GM23248 (cell line): ENCODE measurements at regions not wholly inside any gene's neighbourhood (a gene's known extent, or its start where the extent isn't known, plus 50 kb on each side); places are given as distances from the start of the nearest gene placed in this dataset.

Experiments used
- DNase-seq: peaks from one replicate; pipeline ENCODE4 v3.0.0-alpha.2; 2015
- H2AFZ ChIP-seq: fragments of 200-600 bp; sonication (generic); 2 replicates; pipeline ENCODE4 v1.6.1; 2016; ENCODE audit warnings: antibody characterized with exemption
- H3F3A ChIP-seq: fragments of 200-600 bp; sonication (generic); 2 replicates; pipeline ENCODE4 v1.6.1; 2016; ENCODE audit warnings: mild to moderate bottlenecking, antibody characterized with exemption, mixed run types; ENCODE audit not compliant: insufficient read depth
- H3K27ac ChIP-seq: fragments of 200-600 bp; sonication (generic); 2 replicates; pipeline ENCODE4 v1.5.1; 2016; ENCODE audit warnings: mild to moderate bottlenecking
- H3K27me3 ChIP-seq: fragments of 200-600 bp; sonication (generic); replicated peaks from 2 replicates; pipeline ENCODE4 v1.6.1; 2016; ENCODE audit warnings: mild to moderate bottlenecking; ENCODE audit not compliant: insufficient read depth
- H3K36me3 ChIP-seq: fragments of 200-600 bp; sonication (generic); 2 replicates; pipeline ENCODE4 v1.6.1; 2016; ENCODE audit warnings: low read depth, mild to moderate bottlenecking
- H3K4me1 ChIP-seq: fragments of 200-600 bp; sonication (generic); 2 replicates; pipeline ENCODE4 v1.6.1; 2016; ENCODE audit warnings: mild to moderate bottlenecking; ENCODE audit not compliant: insufficient read depth
- H3K4me2 ChIP-seq: fragments of 200-600 bp; sonication (generic); one replicate; pipeline ENCODE4 v1.6.1; 2016; ENCODE audit warnings: mild to moderate bottlenecking; ENCODE audit not compliant: unreplicated experiment
- H3K4me3 ChIP-seq: fragments of 200-600 bp; sonication (generic); 2 replicates; pipeline ENCODE4 v1.5.1; 2016; ENCODE audit warnings: mild to moderate bottlenecking
- H3K79me2 ChIP-seq: fragments of 200-600 bp; sonication (generic); 2 replicates; pipeline ENCODE4 v1.6.1; 2016; ENCODE audit warnings: mild to moderate bottlenecking; ENCODE audit not compliant: insufficient read depth
- H3K9ac ChIP-seq: fragments of 200-600 bp; sonication (generic); 2 replicates; pipeline ENCODE4 v1.6.1; 2016; ENCODE audit warnings: mild to moderate bottlenecking
- H3K9me2 ChIP-seq: fragments of 200-600 bp; sonication (generic); 2 replicates; pipeline ENCODE4 v1.6.1; 2016; ENCODE audit warnings: mixed run types, mild to moderate bottlenecking, moderate library complexity; ENCODE audit not compliant: insufficient read depth
- H3K9me3 ChIP-seq: fragments of 200-600 bp; sonication (generic); one replicate; pipeline ENCODE4 v1.6.1; 2017; ENCODE audit warnings: low read depth
- H4K20me1 ChIP-seq: fragments of 200-600 bp; sonication (generic); 2 replicates; pipeline ENCODE4 v1.6.0; 2016; ENCODE audit not compliant: insufficient read depth
- EZH2 ChIP-seq: fragments of 200-600 bp; sonication (generic); IDR thresholded peaks from 2 replicates; pipeline ENCODE4 v1.6.1; 2018; ENCODE audit warnings: antibody characterized with exemption, mild to moderate bottlenecking; ENCODE audit not compliant: insufficient read depth, poor library complexity, severe bottlenecking
- EZH2phosphoT487 ChIP-seq: fragments of 200-600 bp; sonication (generic); IDR thresholded peaks from 2 replicates; pipeline ENCODE4 v1.6.1; 2018; ENCODE audit warnings: antibody characterized with exemption, moderate library complexity, mild to moderate bottlenecking, low read depth; ENCODE audit not compliant: insufficient read depth
- WGBS, 2 experiments: methylation state at CpG; one replicate each; pipeline ENCODE4 v1.1.6; 2015 to 2017; ENCODE audit warnings: low lambda C conversion rate in 2 of 2, low coverage in 1 of 2; ENCODE audit errors: missing lambda C conversion rate in 2 of 2; 5-methylcytosine and 5-hydroxymethylcytosine counted together
- in situ Hi-C: fragments of 300-500 bp; cut with MboI; formaldehyde crosslinking; loops from 2 replicates; pipeline ENCODE4 v1.15.0; 2020

DNA sequence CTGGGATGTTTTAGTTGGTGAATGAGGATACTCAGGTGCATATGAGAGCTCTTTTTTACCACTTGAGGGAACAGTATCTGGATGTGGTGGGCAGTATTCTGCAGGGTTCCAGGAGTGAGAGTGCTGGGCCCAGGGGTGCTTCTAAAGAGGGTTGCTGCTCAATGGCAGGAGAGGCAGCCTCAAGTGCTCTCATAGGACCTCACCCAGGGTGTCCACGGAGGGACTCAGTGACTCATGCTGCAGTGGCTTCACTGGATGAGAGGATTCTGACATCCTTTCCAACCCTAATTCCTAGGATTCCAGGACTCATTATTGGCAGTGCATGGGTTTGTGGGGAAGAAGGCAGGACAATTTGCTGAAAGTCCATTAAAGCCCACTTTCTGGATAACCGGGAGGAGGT lies 176.6 kb upstream of the FERMT1 start:
- TF ChIP-seq EZH2 (no peak), EZH2phosphoT487 (no peak)
- H3K27ac ChIP-seq = no peak overlapping the region
- H3K4me1 ChIP-seq = no peaks in the 10 kb centered on the region
- DNase-seq = no peak
- no peak overlapping the region for H2AFZ ChIP-seq
- no peaks in the 10 kb centered on the region for H3K9me2 ChIP-seq
- no peaks in the 10 kb centered on the region for H3K27me3 ChIP-seq
- no peaks in the 10 kb centered on the region for H3K79me2 ChIP-seq
- H3K4me2 ChIP-seq = no peak overlapping the region
- no peaks in the 10 kb centered on the region for H3K9me3 ChIP-seq
- H3K36me3 ChIP-seq = no peaks in the 10 kb centered on the region
- H3K9ac ChIP-seq = no peak overlapping the region
- H3F3A ChIP-seq = no peaks in the 10 kb centered on the region
- no peaks in the 10 kb centered on the region for H4K20me1 ChIP-seq
- in situ Hi-C loops = no loop called here
- WGBS, 2 experiments = 4 to 9% methylated on average over 2 of the region's 2 CpGs
- no peak overlapping the region for H3K4me3 ChIP-seq

DNA sequence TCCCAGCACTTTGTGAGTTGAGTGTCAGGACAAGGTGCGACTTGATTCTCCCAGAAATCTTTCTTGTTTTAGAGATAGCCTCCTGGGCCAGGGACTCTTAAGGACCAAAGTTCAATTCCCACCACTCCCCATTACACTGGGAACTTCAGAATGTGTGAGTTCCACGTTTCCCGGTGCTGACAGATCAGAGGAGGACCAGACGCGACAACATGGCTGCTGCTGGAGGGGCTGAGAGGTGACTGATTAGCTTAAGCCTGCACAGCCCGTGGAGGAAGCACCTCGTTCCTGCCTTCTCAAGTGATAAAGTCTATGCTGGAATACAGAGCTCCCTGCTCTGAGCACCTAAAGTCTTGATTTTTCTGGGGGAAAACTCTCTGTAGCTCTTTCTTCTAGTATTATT lies 175.2 kb upstream of the FERMT1 start:
- Histone ChIP-seq H3K27me3 (no peaks in the 10 kb centered on the region), H3K9me3 (no peaks in the 10 kb centered on the region), H3K27ac (no peak overlapping the region), H3K9ac (no peak overlapping the region), H3K36me3 (no peaks in the 10 kb centered on the region), H3K9me2 (no peaks in the 10 kb centered on the region), H2AFZ (no peak overlapping the region), H3K4me2 (no peak overlapping the region), H3F3A (no peaks in the 10 kb centered on the region), H3K4me1 (no peaks in the 10 kb centered on the region), H3K4me3 (no peak overlapping the region), H4K20me1 (no peaks in the 10 kb centered on the region), H3K79me2 (no peaks in the 10 kb centered on the region)
- TF ChIP-seq EZH2phosphoT487 (no peak), EZH2 (no peak)
- no peak for DNase-seq
- in situ Hi-C loops = no loop called here
- 23 to 37% methylated on average over 7 of the region's 7 CpGs for WGBS, 2 experiments

DNA sequence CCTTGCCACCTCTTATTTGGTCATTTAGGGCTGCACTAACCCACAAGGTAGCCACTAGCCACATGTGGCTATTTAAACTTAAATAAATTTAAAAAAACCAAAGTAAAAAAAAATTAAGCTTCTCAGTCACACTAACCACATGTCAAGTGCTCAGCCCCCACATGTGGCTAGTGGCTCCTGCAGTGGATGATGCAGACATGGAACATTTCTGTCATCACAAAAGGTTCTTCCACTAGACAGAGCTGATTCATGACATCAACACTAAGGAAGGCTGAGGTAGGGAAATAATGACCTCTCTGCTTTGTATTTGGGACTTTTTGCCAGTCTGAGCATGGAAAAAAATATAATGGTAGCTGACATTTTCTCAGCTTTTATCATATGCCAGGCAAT lies 173.0 kb upstream of the FERMT1 start:
- no peaks in the 10 kb centered on the region for H3F3A ChIP-seq
- no peak for DNase-seq
- no peak overlapping the region for H2AFZ ChIP-seq
- H3K9me2 ChIP-seq = no peaks in the 10 kb centered on the region
- no peak overlapping the region for H3K27ac ChIP-seq
- no peaks in the 10 kb centered on the region for H3K4me1 ChIP-seq
- no peak overlapping the region for H3K4me3 ChIP-seq
- no peaks in the 10 kb centered on the region for H3K36me3 ChIP-seq
- no peaks in the 10 kb centered on the region for H3K27me3 ChIP-seq
- H3K9me3 ChIP-seq = no peaks in the 10 kb centered on the region
- no peaks in the 10 kb centered on the region for H4K20me1 ChIP-seq
- no peak overlapping the region for H3K9ac ChIP-seq
- no peak for TF ChIP-seq EZH2phosphoT487
- TF ChIP-seq EZH2 = no peak
- H3K4me2 ChIP-seq = no peak overlapping the region
- in situ Hi-C loops = no loop called here
- H3K79me2 ChIP-seq = no peaks in the 10 kb centered on the region

DNA sequence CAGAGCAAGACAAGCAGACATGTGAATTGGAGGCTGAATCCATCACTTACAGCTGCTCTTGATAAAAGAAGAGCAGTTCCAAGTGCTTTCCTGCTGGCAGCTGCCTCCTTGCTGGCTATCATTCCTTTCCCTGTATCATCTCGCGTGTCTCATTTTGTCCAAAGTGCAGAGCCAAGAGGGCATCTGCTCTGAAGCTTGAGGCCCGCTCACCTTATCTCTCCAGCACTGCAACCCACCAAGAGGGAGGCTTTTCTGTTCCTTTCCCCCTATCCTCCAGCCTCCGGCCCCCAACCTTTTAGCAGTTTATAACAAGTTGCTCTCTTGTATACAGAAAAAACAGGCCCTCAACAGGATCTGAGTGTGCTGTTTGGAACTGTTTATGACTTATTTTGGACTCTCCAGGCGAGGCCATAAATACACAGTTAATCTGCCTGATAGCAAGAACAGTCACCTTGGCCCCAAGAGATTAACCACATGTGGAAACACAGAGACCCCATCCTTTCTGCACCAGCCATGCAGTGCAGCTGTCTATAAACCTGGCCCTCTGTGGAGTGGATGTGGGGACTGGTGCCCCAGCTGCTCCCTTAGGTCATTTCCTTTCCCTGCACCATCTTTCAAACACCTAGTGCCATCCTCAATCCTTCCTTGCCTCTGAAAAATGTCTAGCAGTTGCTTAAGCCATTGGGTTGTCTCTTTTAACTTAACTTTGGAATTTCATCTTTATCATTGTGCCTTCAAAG lies 172.5 kb upstream of the FERMT1 start:
- Histone ChIP-seq H4K20me1 (no peaks in the 10 kb centered on the region), H3K36me3 (no peaks in the 10 kb centered on the region), H3K4me1 (no peaks in the 10 kb centered on the region), H3K4me3 (no peak overlapping the region), H2AFZ (no peak overlapping the region), H3K9me2 (no peaks in the 10 kb centered on the region), H3F3A (no peaks in the 10 kb centered on the region), H3K79me2 (no peaks in the 10 kb centered on the region), H3K4me2 (no peak overlapping the region), H3K27me3 (no peaks in the 10 kb centered on the region), H3K27ac (no peak overlapping the region), H3K9ac (no peak overlapping the region), H3K9me3 (no peaks in the 10 kb centered on the region)
- 2 to 3% methylated on average over 5 of the region's 5 CpGs for WGBS, 2 experiments
- in situ Hi-C loops = no loop called here
- TF ChIP-seq EZH2phosphoT487 = no peak
- TF ChIP-seq EZH2 = no peak
- DNase-seq = no peak

DNA sequence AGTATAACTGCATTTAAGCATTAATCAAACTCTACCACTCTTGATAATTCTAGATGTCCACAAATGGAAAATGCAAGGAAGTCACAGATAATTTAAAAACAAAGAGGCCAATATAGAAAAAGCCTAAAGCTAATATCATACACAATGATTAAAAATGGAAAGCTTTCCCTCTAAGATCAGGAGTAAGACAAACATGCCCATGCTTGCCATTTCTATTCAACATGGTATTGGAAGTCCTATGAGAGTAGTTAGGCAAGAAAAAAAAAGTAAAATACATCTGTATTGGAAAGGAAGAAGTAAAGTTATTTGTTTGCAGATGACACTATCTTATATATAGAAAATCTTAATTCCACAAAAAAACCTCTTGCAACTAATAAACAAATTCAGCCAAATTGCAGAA lies 164.6 kb upstream of the FERMT1 start:
- in situ Hi-C loops = no loop called here
- no peaks in the 10 kb centered on the region for H3K9me3 ChIP-seq
- H3K27me3 ChIP-seq = no peaks in the 10 kb centered on the region
- H2AFZ ChIP-seq = no peak overlapping the region
- H3F3A ChIP-seq = no peaks in the 10 kb centered on the region
- no peaks in the 10 kb centered on the region for H3K4me1 ChIP-seq
- H3K4me2 ChIP-seq = no peak overlapping the region
- H4K20me1 ChIP-seq = no peaks in the 10 kb centered on the region
- no peaks in the 10 kb centered on the region for H3K79me2 ChIP-seq
- no peak for DNase-seq
- no peaks in the 10 kb centered on the region for H3K9me2 ChIP-seq
- H3K36me3 ChIP-seq = no peaks in the 10 kb centered on the region
- no peak for TF ChIP-seq EZH2phosphoT487
- TF ChIP-seq EZH2 = no peak
- no peak overlapping the region for H3K27ac ChIP-seq
- no peak overlapping the region for H3K9ac ChIP-seq
- H3K4me3 ChIP-seq = no peak overlapping the region
